HCT116 (cell line): ENCODE measurements at regions not wholly inside any gene's neighbourhood (a gene's known extent, or its start where the extent isn't known, plus 50 kb on each side); places are given as distances from the start of the nearest gene placed in this dataset.
"Not testable (repeated sequence)": the region's sequence is repeated elsewhere in the genome, so short reads cannot be mapped to it uniquely, and the experiment has no call there.

Experiments used
- ATAC-seq: fragments of 200-7000 bp; cut with Tn5 transposase; 2 replicates; pipeline ENCODE4 v1.9.1; 2020; ENCODE audit warnings: mild to moderate bottlenecking, moderate library complexity
- BruUV-seq: library from RNA; stranded (reverse); fragments of 400-500 nt; replicated peaks from 2 replicates; lab custom pipeline; 2021; lab: Mats Ljungman, UMichigan
- CTCF ChIA-PET: fragments of 300-600 bp; sonication (Branson Sonifier 250); formaldehyde crosslinking; loops from one replicate; lab custom pipeline; 2021; ENCODE audit warnings: antibody characterized with exemption; lab: Charles Lee
- POLR2A ChIA-PET: fragments of 300-600, 350-600 bp; sonication (Branson Sonifier 250); formaldehyde crosslinking; loops from one replicate; lab custom pipeline; 2021; ENCODE audit warnings: antibody characterized with exemption; lab: Charles Lee
- RAD21 ChIA-PET, 2 experiments: fragments of 300-600 bp; sonication (Branson Sonifier 250); formaldehyde crosslinking; loops; one replicate each; lab custom pipeline; 2023; ENCODE audit warnings: low total read pairs in 2 of 2; ENCODE audit not compliant: uncharacterized antibody in 2 of 2, unreplicated experiment in 2 of 2, low non-redundant PET in 1 of 2; lab: Charles Lee
- DNase-seq: peaks from one replicate; pipeline ENCODE4 v3.0.0-alpha.2; 2010; ENCODE audit warnings: low read depth, low spot score
- H2AFZ ChIP-seq: fragments of 200-600 bp; shearing (Covaris generic), sonication (generic); 2 replicates; pipeline ENCODE4 v1.6.1; 2017; ENCODE audit warnings: low read depth, mixed run types, mixed read lengths, antibody characterized with exemption, low read length; ENCODE audit not compliant: poor library complexity, severe bottlenecking
- H3K27ac ChIP-seq: 2 replicates; pipeline ENCODE4 v1.5.1; 2012; ENCODE audit warnings: low read depth, low read length
- H3K27me3 ChIP-seq: fragments of 200-600 bp; sonication (generic); 2 replicates; pipeline ENCODE4 v1.6.1; 2016; ENCODE audit warnings: mixed run types, low read length, mixed read lengths; ENCODE audit not compliant: insufficient read depth
- H3K36me3 ChIP-seq, 2 experiments: fragments of 200-500 bp in 1 of 2; fragments of 200-600 bp in 1 of 2; sonication (Bioruptor generic) in 1 of 2; sonication (generic) in 1 of 2; 2 replicates each; pipeline versions ENCODE4 v1.5.1 to v1.6.1; 2014 to 2016; ENCODE audit warnings: low read length in 2 of 2, inconsistent platforms in 1 of 2, mixed read lengths in 1 of 2, mixed run types in 1 of 2; ENCODE audit not compliant: insufficient read depth in 2 of 2, control insufficient read depth in 1 of 2
- H3K4me1 ChIP-seq, 2 experiments: fragments of 200-600 bp in 1 of 2; sonication (generic) in 1 of 2; 2 replicates each; pipeline versions ENCODE4 v1.5.1 to v1.6.1; 2012 to 2017; ENCODE audit warnings: low read length in 2 of 2, inconsistent platforms in 1 of 2, mild to moderate bottlenecking in 1 of 2, mixed read lengths in 1 of 2, mixed run types in 1 of 2, moderate library complexity in 1 of 2; ENCODE audit not compliant: insufficient read depth in 2 of 2, control insufficient read depth in 1 of 2
- H3K4me2 ChIP-seq: fragments of 200-600 bp; sonication (generic); 2 replicates; pipeline ENCODE4 v1.6.1; 2017; ENCODE audit warnings: mixed run types, low read length, mixed read lengths
- H3K4me3 ChIP-seq, 2 experiments: fragments of 200-600 bp in 1 of 2; sonication (generic) in 1 of 2; replicated peaks in 1 of 2; 2 replicates each; pipeline ENCODE4 v1.5.1; 2011 to 2016; ENCODE audit warnings: low read length in 2 of 2, control low read depth in 1 of 2, low read depth in 1 of 2, mild to moderate bottlenecking in 1 of 2, mixed read lengths in 1 of 2, mixed run types in 1 of 2
- H3K79me2 ChIP-seq: fragments of 200-600 bp; sonication (generic); 2 replicates; pipeline ENCODE4 v1.6.1; 2017; ENCODE audit warnings: mild to moderate bottlenecking, mixed run types, low read length, moderate library complexity, mixed read lengths; ENCODE audit not compliant: insufficient read depth
- H3K9ac ChIP-seq: fragments of 200-600 bp; sonication (generic); 2 replicates; pipeline ENCODE4 v1.6.1; 2016; ENCODE audit warnings: low read length, mixed read lengths
- H3K9me2 ChIP-seq: fragments of 200-600 bp; sonication (generic), shearing (Covaris generic); 2 replicates; pipeline ENCODE4 v1.6.1; 2017; ENCODE audit warnings: mixed run types, mild to moderate bottlenecking, moderate library complexity; ENCODE audit not compliant: insufficient read depth
- H3K9me3 ChIP-seq, 2 experiments: fragments of 200-500 bp in 1 of 2; fragments of 200-600 bp in 1 of 2; sonication (Bioruptor generic) in 1 of 2; sonication (generic) in 1 of 2; 2 replicates each; pipeline ENCODE4 v1.6.1; 2014 to 2017; ENCODE audit warnings: low read length in 2 of 2, mixed read lengths in 2 of 2, inconsistent platforms in 1 of 2, low read depth in 1 of 2, mild to moderate bottlenecking in 1 of 2, mixed run types in 1 of 2, moderate library complexity in 1 of 2; ENCODE audit not compliant: control insufficient read depth in 1 of 2, insufficient read depth in 1 of 2
- H4K20me1 ChIP-seq: fragments of 200-600 bp; sonication (generic), shearing (Covaris generic); 2 replicates; pipeline ENCODE4 v1.6.1; 2017; ENCODE audit warnings: mixed run types, mild to moderate bottlenecking, moderate library complexity; ENCODE audit not compliant: insufficient read depth
- ATF3 ChIP-seq: IDR thresholded peaks from 2 replicates; pipeline ENCODE4 v1.6.1; 2012
- CEBPB ChIP-seq: IDR thresholded peaks from 2 replicates; pipeline ENCODE4 v1.6.1; 2012; ENCODE audit warnings: low read depth
- EGR1 ChIP-seq: IDR thresholded peaks from 2 replicates; pipeline ENCODE4 v1.6.1; 2012; ENCODE audit warnings: low read depth
- ELF1 ChIP-seq: IDR thresholded peaks from 2 replicates; pipeline ENCODE4 v1.6.1; 2012; ENCODE audit warnings: low read depth, borderline replicate concordance
- EZH2 ChIP-seq: fragments of 200-600 bp; sonication (generic); IDR thresholded peaks from 2 replicates; pipeline ENCODE4 v1.6.1; 2017; ENCODE audit warnings: antibody characterized with exemption, mixed run types
- EZH2phosphoT487 ChIP-seq: fragments of 200-600 bp; IDR thresholded peaks from 2 replicates; pipeline ENCODE4 v1.6.1; 2018; ENCODE audit warnings: antibody characterized with exemption, borderline replicate concordance
- FOSL1 ChIP-seq: IDR thresholded peaks from 2 replicates; pipeline ENCODE4 v1.6.1; 2012; ENCODE audit warnings: low read depth
- JUND ChIP-seq: IDR thresholded peaks from 2 replicates; pipeline ENCODE4 v1.6.1; 2012
- POLR2AphosphoS5 ChIP-seq: IDR thresholded peaks from 2 replicates; pipeline ENCODE4 v1.6.1; 2011; ENCODE audit warnings: mild to moderate bottlenecking, low read depth, low read length, moderate library complexity
- SP1 ChIP-seq: IDR thresholded peaks from 2 replicates; pipeline ENCODE4 v1.6.1; 2012; ENCODE audit warnings: low read depth
- SRF ChIP-seq: IDR thresholded peaks from 2 replicates; pipeline ENCODE4 v1.6.1; 2012; ENCODE audit warnings: low read depth
- TCF7L2 ChIP-seq: IDR thresholded peaks from 2 replicates; pipeline ENCODE4 v1.7.0; 2011; ENCODE audit warnings: borderline replicate concordance, inconsistent platforms; ENCODE audit not compliant: insufficient read depth, insufficient read length; ENCODE audit errors: extremely low read depth
- YY1 ChIP-seq: IDR thresholded peaks from 2 replicates; pipeline ENCODE4 v1.6.1; 2011; ENCODE audit warnings: low read length, low read depth, moderate library complexity, mild to moderate bottlenecking; ENCODE audit not compliant: insufficient replicate concordance; ENCODE audit errors: extremely low read depth
- ZFX ChIP-seq: fragments of 450-650 bp; IDR thresholded peaks from 2 replicates; pipeline ENCODE4 v1.6.1; 2017
- ZNF274 ChIP-seq: fragments of 200-500 bp; sonication (Bioruptor generic); IDR thresholded peaks from 2 replicates; pipeline ENCODE4 v1.6.1; 2014; ENCODE audit warnings: mild to moderate bottlenecking, low read depth, low read length, inconsistent platforms
- intact Hi-C: fragments of 100-400 bp; cut with micrococcal nuclease; formaldehyde crosslinking; loops from 2 replicates; pipeline ENCODE4 v1.10.0; 2022
- TF ChIP-seq, protein P1 (sequence below): IDR thresholded peaks from 2 replicates; pipeline ENCODE4 v1.6.1; 2011; ENCODE audit warnings: mild to moderate bottlenecking, low read length, moderate library complexity; ENCODE audit not compliant: insufficient replicate concordance; ENCODE audit errors: extremely low read depth
- TF ChIP-seq, protein P2 (sequence below): IDR thresholded peaks from 2 replicates; pipeline ENCODE4 v1.6.1; 2012

GRCh38 chr1:8226747-8227146 is 91.2 kb upstream of the SLC45A1 start:
- DNase-seq (no peak), ATAC-seq (peak; percentile 38)
- Histone ChIP-seq H3K4me3 (no peak overlapping the region), H3K36me3 (no peaks in the 10 kb centered on the region), H3K27ac (no peak overlapping the region; the same call in 1 of the 2 replicates), H2AFZ (no peak overlapping the region), H3K9me3 (peaks cover 0 to 7% of the 10 kb centered on the region in 2 experiments; a peak in 1 of 4 replicates), H4K20me1 (no peaks in the 10 kb centered on the region), H3K27me3 (no peaks in the 10 kb centered on the region), H3K79me2 (no peaks in the 10 kb centered on the region), H3K9ac (no peak overlapping the region), H3K4me2 (no peak overlapping the region), H3K4me1 (peaks cover 14 to 41% of the 10 kb centered on the region in 2 experiments), H3K9me2 (no peaks in the 10 kb centered on the region)
- BruUV-seq: no TSS peak
- intact Hi-C loops: no loop called here
- RAD21 ChIA-PET: no interaction called here
- POLR2A ChIA-PET: interaction anchor here (0.5 kb wide), 1 partner anchor 182 kb away, joined by 3 read pairs; no protein-coding TSS in a partner anchor
- TF ChIP-seq ELF1: no peak
- no peak for TF ChIP-seq JUND
- no peak for TF ChIP-seq YY1
- TF ChIP-seq TCF7L2: no peak
- TF ChIP-seq SP1: no peak
- TF ChIP-seq ATF3: no peak
- no peak for TF ChIP-seq EZH2phosphoT487
- TF ChIP-seq, protein P1, sequence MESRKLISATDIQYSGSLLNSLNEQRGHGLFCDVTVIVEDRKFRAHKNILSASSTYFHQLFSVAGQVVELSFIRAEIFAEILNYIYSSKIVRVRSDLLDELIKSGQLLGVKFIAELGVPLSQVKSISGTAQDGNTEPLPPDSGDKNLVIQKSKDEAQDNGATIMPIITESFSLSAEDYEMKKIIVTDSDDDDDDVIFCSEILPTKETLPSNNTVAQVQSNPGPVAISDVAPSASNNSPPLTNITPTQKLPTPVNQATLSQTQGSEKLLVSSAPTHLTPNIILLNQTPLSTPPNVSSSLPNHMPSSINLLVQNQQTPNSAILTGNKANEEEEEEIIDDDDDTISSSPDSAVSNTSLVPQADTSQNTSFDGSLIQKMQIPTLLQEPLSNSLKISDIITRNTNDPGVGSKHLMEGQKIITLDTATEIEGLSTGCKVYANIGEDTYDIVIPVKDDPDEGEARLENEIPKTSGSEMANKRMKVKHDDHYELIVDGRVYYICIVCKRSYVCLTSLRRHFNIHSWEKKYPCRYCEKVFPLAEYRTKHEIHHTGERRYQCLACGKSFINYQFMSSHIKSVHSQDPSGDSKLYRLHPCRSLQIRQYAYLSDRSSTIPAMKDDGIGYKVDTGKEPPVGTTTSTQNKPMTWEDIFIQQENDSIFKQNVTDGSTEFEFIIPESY: no peak
- TF ChIP-seq CEBPB: no peak
- no peak for TF ChIP-seq EZH2
- TF ChIP-seq EGR1: no peak
- no peak for TF ChIP-seq POLR2AphosphoS5
- TF ChIP-seq ZFX: no peak
- no peak for TF ChIP-seq SRF
- no peak for TF ChIP-seq ZNF274
- TF ChIP-seq, protein P2, sequence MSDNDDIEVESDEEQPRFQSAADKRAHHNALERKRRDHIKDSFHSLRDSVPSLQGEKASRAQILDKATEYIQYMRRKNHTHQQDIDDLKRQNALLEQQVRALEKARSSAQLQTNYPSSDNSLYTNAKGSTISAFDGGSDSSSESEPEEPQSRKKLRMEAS: no peak
- no peak for TF ChIP-seq FOSL1
- CTCF ChIA-PET: no interaction called here

DNA sequence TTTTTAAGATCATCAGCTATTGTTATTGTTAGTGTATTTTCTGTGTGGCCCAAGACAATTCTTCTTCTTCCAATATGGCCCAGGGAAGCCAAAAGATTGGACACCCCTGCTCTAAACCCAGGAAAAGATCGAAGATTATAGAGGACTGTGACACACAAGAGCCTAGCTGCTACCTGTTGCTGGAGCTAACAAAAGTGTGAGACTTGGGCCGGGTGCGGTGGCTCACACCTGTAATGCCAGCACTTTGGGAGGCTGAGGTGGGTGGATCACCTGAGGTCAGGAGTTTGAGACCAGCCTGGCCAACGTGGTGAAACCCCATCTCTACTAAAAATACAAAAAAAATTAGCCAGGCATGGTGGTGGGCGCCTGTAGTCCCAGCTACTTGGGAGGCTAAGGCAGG is 91.9 kb upstream of the SLC45A1 start:
- BruUV-seq, ATAC-seq, H3K4me3 ChIP-seq, H4K20me1 ChIP-seq, H3K27ac ChIP-seq, H3K4me2 ChIP-seq, CTCF ChIA-PET, RAD21 ChIA-PET, H3K27me3 ChIP-seq, H3K79me2 ChIP-seq, H3K9me3 ChIP-seq, intact Hi-C loops, H3K36me3 ChIP-seq, H3K9ac ChIP-seq, H2AFZ ChIP-seq, DNase-seq, H3K9me2 ChIP-seq: not testable (repeated sequence)
- POLR2A ChIA-PET: interaction anchor here (0.5 kb wide), 1 partner anchor 591 kb away, joined by 4 read pairs; the partner anchor contains the start of gene RERE
- H3K4me1 ChIP-seq: peaks cover 11 to 33% of the 10 kb centered on the region in 2 experiments; a peak in 3 of 4 replicates
